DND-41 (cell line): ENCODE measurements at regions not wholly inside any gene's neighbourhood (a gene's known extent, or its start where the extent isn't known, plus 50 kb on each side); places are given as distances from the start of the nearest gene placed in this dataset.

Experiments
- ATAC-seq: fragments of 200-7000 bp; cut with Tn5 transposase; 3 replicates; pipeline ENCODE4 v1.9.1; 2021; ENCODE audit warnings: low read depth; ENCODE audit not compliant: insufficient read depth
- DNase-seq: peaks from one replicate; pipeline ENCODE4 v3.0.0-alpha.2; 2020
- H2AFZ ChIP-seq: 2 replicates; pipeline ENCODE4 v1.6.0; 2012; ENCODE audit warnings: low read depth, low read length
- H3K27ac ChIP-seq: 2 replicates; pipeline ENCODE4 v1.5.1; 2012; ENCODE audit warnings: low read length, inconsistent platforms
- H3K27me3 ChIP-seq: fragments of 200-600 bp; sonication (generic); 2 replicates; pipeline ENCODE4 v1.6.0; 2012; ENCODE audit warnings: low read length, mild to moderate bottlenecking, inconsistent platforms; ENCODE audit not compliant: insufficient read depth, poor library complexity
- H3K36me3 ChIP-seq: 2 replicates; pipeline ENCODE4 v1.5.1; 2012; ENCODE audit warnings: low read length, inconsistent platforms; ENCODE audit not compliant: insufficient read depth
- H3K4me1 ChIP-seq: 2 replicates; pipeline ENCODE4 v1.5.1; 2012; ENCODE audit warnings: mild to moderate bottlenecking, low read length; ENCODE audit not compliant: insufficient read depth
- H3K4me2 ChIP-seq: 2 replicates; pipeline ENCODE4 v1.6.0; 2012; ENCODE audit warnings: mild to moderate bottlenecking, moderate library complexity, low read length, inconsistent platforms; ENCODE audit not compliant: insufficient read depth
- H3K4me3 ChIP-seq, 2 experiments: fragments of 200-600 bp in 1 of 2; shearing (Covaris generic) in 1 of 2; 2 replicates each; pipeline ENCODE4 v1.5.1; 2012 to 2016; ENCODE audit warnings: inconsistent platforms in 2 of 2, low read length in 2 of 2, mild to moderate bottlenecking in 2 of 2, low read depth in 1 of 2, moderate library complexity in 1 of 2
- H3K79me2 ChIP-seq: 2 replicates; pipeline ENCODE4 v1.6.0; 2012; ENCODE audit warnings: low read length, inconsistent platforms; ENCODE audit not compliant: insufficient read depth
- H3K9ac ChIP-seq: 2 replicates; pipeline ENCODE4 v1.6.0; 2012; ENCODE audit warnings: low read depth, mild to moderate bottlenecking, inconsistent platforms, low read length, moderate library complexity
- H3K9me3 ChIP-seq: 2 replicates; pipeline ENCODE4 v1.5.1; 2012; ENCODE audit warnings: low read length, moderate library complexity, mild to moderate bottlenecking, inconsistent platforms; ENCODE audit not compliant: insufficient read depth, severe bottlenecking
- H4K20me1 ChIP-seq: 2 replicates; pipeline ENCODE4 v1.6.0; 2012; ENCODE audit warnings: low read length; ENCODE audit not compliant: insufficient read depth
- CTCF ChIP-seq: IDR thresholded peaks from 2 replicates; pipeline ENCODE4 v1.5.1; 2012; ENCODE audit warnings: borderline replicate concordance, low read length, moderate library complexity, mild to moderate bottlenecking; ENCODE audit not compliant: poor library complexity, severe bottlenecking; ENCODE audit errors: extremely low read depth
- EZH2 ChIP-seq: IDR thresholded peaks from 3 replicates; pipeline ENCODE4 v1.6.1; 2012; ENCODE audit warnings: borderline replicate concordance, low read depth, mild to moderate bottlenecking, moderate library complexity, low read length, inconsistent platforms; ENCODE audit not compliant: severe bottlenecking

DNA sequence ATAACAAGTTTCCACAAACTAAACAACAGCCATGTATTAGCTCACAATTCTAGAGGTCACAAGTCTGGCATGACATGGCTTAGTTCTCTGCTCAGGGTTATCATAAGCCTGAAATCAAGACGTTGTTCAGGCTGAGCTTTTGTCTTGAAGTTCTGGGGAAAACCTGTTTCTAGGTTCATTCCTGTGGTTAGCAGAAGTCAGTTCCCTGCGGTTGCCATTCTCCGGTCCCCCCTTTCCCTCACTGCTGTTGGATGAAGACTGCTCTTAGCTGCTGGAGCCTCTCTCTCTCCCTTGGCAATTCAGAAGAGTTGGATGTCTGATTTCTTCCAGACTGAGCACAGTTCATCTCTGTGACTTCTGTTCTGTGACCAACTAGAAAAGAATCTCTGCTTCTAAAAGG, 962.6 kb downstream of the PCDH7 start:
- no peak overlapping the region for H3K27ac ChIP-seq
- H3K36me3 ChIP-seq: no peaks in the 10 kb centered on the region
- no peak overlapping the region for H3K4me2 ChIP-seq
- no peak overlapping the region for H3K4me3 ChIP-seq
- no peak for ATAC-seq
- no peaks in the 10 kb centered on the region for H3K4me1 ChIP-seq
- DNase-seq: no peak
- no peak overlapping the region for H2AFZ ChIP-seq
- no peaks in the 10 kb centered on the region for H3K9me3 ChIP-seq
- H4K20me1 ChIP-seq: no peaks in the 10 kb centered on the region
- H3K27me3 ChIP-seq: no peaks in the 10 kb centered on the region
- TF ChIP-seq CTCF: no peak
- no peak for TF ChIP-seq EZH2
- no peaks in the 10 kb centered on the region for H3K79me2 ChIP-seq
- no peak overlapping the region for H3K9ac ChIP-seq

- no peaks in the 10 kb centered on the region for H3K9me3 ChIP-seq
- H3K9ac ChIP-seq: no peak overlapping the region
- no peaks in the 10 kb centered on the region for H3K79me2 ChIP-seq
- TF ChIP-seq EZH2 (no peak), CTCF (no peak)
- no peaks in the 10 kb centered on the region for H3K27me3 ChIP-seq
- ATAC-seq: no peak
- H3K27ac ChIP-seq: no peak overlapping the region
- H3K4me2 ChIP-seq: no peak overlapping the region
- H2AFZ ChIP-seq: no peak overlapping the region
- no peaks in the 10 kb centered on the region for H3K4me1 ChIP-seq
- H3K36me3 ChIP-seq: no peaks in the 10 kb centered on the region
- H3K4me3 ChIP-seq: no peak overlapping the region
- DNase-seq: no peak
- no peaks in the 10 kb centered on the region for H4K20me1 ChIP-seq
Observed at GRCh38 chr4:31687717-31688342, 967.7 kb downstream of the PCDH7 start.

DNA sequence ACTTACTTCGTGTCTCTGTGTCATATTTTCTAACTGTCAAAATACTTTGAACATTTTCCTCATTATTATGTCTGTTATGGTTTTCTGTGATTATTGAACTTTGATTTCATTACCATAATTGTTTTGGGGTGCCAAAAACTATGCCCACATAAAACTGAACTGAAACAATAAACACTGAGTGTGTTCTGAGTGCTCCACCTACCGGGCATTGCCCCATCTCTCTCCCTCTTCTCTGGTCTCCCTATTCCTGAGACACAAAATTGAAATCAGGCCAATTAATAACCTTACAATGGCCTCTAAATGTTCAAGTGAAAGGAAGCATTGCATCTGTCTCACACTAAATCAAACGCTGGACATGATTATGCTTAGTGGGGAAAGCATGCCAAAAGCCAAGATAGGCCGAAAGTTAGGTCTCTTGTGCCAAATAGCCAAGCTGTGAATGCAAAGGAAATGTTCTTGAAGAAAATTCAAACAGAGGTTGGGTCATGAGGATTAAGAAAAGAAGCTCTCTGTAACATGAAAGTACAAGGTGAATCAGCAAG, 972.3 kb downstream of the PCDH7 start:
- H3K4me2 ChIP-seq: no peak overlapping the region
- DNase-seq: no peak
- no peak overlapping the region for H3K9ac ChIP-seq
- H4K20me1 ChIP-seq: no peaks in the 10 kb centered on the region
- no peak overlapping the region for H3K27ac ChIP-seq
- no peaks in the 10 kb centered on the region for H3K79me2 ChIP-seq
- no peaks in the 10 kb centered on the region for H3K9me3 ChIP-seq
- no peak overlapping the region for H3K4me3 ChIP-seq
- H3K4me1 ChIP-seq: no peaks in the 10 kb centered on the region
- H3K36me3 ChIP-seq: no peaks in the 10 kb centered on the region
- TF ChIP-seq EZH2 (no peak), CTCF (no peak)
- no peak overlapping the region for H2AFZ ChIP-seq
- no peak for ATAC-seq
- no peaks in the 10 kb centered on the region for H3K27me3 ChIP-seq

DNA sequence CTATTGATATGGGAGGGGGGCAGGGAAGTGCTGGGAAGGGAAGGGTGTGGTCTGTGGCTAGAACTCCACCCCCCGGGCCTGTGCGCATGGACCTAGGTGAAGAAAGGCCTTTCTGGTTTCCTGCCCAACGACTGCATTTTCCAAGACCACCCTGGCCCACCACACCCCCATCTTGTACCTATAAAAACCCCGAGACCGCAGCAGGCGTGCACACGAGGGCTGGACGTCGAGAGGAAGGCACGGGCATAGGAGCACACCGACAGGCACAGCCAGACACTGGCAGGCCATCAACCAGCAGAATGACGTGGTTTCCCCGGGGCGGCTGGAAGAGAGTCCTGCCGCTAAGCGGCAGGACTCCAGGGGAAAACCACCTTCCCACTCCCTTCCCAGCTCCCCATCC, 981.1 kb downstream of the PCDH7 start:
- no peak overlapping the region for H3K27ac ChIP-seq
- H2AFZ ChIP-seq: no peak overlapping the region
- no peak overlapping the region for H3K9ac ChIP-seq
- H3K9me3 ChIP-seq: no peaks in the 10 kb centered on the region
- no peaks in the 10 kb centered on the region for H3K27me3 ChIP-seq
- DNase-seq: no peak
- TF ChIP-seq EZH2 (no peak), CTCF (no peak)
- no peak overlapping the region for H3K4me3 ChIP-seq
- ATAC-seq: no peak
- no peaks in the 10 kb centered on the region for H3K79me2 ChIP-seq
- H3K4me1 ChIP-seq: no peaks in the 10 kb centered on the region
- no peak overlapping the region for H3K4me2 ChIP-seq
- no peaks in the 10 kb centered on the region for H4K20me1 ChIP-seq
- no peaks in the 10 kb centered on the region for H3K36me3 ChIP-seq
